ENCODE measurements at regions not wholly inside any gene's neighbourhood (a gene's known extent, or its start where the extent isn't known, plus 50 kb on each side); places are given as distances from the start of the nearest gene placed in this dataset.
A peak's percentile ranks its signal among the peaks of the same experiment; 100 is the strongest.
"Not testable (repeated sequence)": the region's sequence is repeated elsewhere in the genome, so short reads cannot be mapped to it uniquely, and the experiment has no call there.

DNA sequence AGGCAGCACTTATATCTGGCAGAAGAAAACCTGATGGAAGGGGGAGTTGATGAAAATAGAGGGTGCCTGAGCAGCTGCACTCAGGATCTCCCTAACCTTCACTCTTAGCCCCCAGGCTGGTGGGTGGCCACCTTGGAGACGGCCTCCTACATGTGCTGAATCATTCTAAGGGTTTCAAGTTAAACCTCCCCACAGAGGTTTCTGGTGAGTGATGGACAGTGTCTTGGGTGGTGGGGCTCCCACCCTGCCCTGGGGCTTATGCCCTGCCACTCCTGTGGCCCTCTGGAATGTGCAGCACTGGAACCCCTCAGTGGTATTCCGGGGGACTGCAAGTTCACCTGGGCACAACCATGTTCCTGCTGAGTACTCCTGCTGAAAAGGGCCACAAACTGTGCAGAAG is 357.2 kb downstream of the CD83 start:
- in situ Hi-C loops (cut with HindIII; ENCODE audit: low sequenced_read_pairs): no loop called here
- DNase-seq (ENCODE audit: low spot score): no peak

DNA sequence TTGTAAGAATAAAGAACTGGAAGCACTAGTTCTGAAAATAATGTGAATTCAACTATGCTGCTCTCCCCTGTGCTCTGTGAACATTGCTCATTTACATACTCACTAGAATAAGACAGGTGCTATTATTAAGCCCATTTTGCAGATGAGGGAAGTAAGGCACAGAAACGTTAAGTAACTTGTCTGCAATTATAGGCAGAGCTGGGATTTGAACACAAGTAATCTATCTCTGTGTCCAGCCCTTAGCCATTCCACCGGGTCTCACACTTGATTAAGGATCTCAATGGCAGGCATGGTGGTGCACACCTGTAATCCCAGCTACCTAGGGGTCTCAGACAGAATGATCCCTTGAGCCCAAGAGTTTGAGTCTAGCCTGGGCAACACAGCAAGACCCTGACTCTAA is 357.7 kb downstream of the CD83 start:
- no peak for DNase-seq (ENCODE audit: low spot score)
- in situ Hi-C loops (cut with HindIII; ENCODE audit: low sequenced_read_pairs): no loop called here

DNA sequence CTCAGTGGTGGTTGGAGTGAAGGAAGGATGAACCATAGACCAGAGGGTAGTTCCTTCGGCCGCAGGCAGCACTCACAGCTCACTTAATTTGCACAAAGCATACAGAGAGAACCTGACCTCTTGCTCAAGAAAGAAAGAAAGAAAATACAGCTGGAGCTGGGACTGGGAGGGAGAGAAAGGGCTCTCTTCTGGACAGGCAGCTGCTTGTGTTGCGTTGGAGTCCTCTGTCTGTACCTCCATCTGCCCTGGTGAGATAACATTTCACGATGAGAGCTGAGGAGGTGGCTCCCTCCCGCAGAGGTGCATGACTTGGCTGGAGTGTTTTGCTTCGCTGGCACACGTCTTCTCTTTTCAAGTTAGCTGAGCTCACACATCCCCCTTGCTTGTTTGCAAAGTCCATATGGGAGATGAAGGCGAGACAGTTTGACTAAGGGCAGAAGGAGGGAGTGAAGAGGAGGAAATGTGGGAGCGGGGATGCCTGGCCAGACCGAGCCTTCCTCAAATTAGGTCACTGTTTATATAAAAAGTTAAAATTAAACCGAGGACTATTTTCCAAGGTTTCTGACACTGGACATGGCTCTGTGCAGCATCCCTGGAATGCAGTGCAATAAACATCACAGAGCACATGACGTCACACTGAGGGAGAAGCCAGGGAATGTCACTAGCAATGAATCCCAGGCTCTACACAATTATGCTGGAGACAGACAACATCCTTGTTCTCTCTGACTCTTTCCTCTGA is 359.4 kb downstream of the CD83 start:
- in situ Hi-C loops (cut with HindIII; ENCODE audit: low sequenced_read_pairs): no loop called here
- DNase-seq (ENCODE audit: low spot score): peak; percentile 78

DNA sequence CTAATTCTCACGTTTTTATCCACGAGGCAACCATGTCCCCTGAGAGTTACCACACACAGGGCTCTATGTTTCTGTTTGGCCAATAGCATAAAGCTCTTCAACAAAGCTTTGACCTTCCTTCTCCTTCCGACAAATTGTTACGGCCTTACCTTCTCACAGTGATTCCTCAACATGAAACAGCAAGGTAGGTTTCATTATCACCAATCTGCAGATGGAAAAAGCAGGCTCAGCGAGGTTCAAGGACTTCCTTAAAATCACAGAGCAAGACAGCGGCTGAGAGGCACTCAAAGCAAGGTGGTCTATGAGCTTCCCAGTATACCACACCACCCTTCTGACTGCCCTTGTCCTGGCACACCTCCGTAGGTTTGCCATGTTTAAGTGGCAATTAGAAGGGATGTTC is 360.0 kb downstream of the CD83 start:
- in situ Hi-C loops (cut with HindIII; ENCODE audit: low sequenced_read_pairs): no loop called here
- no peak for DNase-seq (ENCODE audit: low spot score)

DNA sequence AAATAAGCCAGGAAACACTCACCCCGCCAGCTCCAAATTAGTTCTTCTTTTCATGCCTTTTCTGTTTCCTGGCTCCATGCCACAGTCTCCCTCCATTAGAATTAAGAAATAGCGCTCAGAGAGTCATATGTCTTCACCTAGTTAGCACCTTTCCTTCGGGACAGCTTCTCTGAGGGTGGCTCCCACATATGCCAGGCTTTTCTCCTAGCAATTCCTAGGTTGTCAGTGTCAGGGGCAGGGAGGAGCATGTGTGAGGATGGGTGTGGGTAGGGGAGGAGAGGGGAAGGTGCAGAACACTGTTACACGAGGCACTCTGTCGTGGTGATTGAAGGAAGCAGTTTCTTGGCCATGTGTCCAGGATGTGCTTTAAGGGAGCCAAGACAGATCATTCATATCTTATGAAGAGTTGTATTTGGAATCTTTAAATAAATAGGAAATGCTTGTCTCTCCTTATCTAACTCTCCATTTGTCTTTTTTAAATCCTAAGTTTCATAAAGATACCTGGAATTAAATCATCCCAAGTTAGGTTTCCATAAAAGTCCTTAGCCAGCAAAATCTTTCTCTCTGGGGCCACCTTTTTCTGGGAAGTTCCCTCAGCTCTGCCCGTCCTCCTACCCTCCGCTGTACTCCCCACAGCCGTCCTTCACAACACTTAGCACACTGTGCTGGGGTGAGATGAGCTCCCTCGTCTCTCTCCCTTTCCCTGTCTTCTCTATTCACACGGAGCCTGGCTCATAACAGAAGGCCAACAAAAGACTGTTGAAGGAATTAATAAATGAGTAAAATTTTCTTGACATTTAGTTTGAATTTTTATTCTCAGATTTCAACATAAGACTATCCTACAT is 361.0 kb downstream of the CD83 start:
- DNase-seq (ENCODE audit: low spot score): no peak
- in situ Hi-C loops (cut with HindIII; ENCODE audit: low sequenced_read_pairs): no loop called here

DNA sequence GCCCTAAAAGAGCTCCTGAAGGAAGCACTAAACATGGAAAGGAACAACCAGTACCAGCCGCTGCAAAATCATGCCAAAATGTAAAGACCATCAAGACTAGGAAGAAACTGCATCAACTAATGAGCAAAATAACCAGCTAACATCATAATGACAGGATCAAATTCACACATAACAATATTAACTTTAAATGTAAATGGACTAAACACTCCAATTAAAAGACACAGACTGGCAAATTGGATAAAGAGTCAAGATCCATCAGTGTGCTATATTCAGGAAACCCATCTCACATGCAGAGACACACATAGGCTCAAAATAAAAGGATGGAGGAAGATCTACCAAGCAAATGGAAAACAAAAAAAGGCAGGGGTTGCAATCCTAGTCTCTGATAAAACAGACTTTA is 364.4 kb downstream of the CD83 start:
- in situ Hi-C loops (cut with HindIII; ENCODE audit: low sequenced_read_pairs); DNase-seq (ENCODE audit: low spot score): not testable (repeated sequence)

- in situ Hi-C loops (cut with HindIII; ENCODE audit: low sequenced_read_pairs): no loop called here
- DNase-seq (ENCODE audit: low spot score): no peak
Observed at GRCh38 chr6:14487625-14488024, 370.1 kb downstream of the CD83 start.

DNA sequence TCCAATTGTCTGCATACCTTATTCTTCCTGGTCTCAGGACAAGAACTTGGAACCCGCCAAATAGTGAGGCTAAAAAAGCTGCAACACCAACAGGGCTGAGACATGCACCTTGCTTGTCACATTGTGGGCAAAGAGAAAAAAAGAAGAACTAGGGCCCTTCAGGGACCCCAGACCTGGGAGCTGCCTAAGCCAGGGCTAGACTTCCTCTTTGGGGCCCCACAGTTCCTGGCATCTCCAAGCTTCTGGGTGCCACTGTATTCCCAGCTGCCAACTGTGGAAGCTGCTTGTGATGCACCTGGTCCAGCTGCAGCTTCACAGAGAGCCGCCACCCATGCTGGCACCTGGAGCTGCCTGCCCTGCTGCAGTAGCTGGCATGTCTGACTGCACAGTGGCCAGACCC is 370.6 kb downstream of the CD83 start:
- no peak for DNase-seq (ENCODE audit: low spot score)
- in situ Hi-C loops (cut with HindIII; ENCODE audit: low sequenced_read_pairs): no loop called here

DNA sequence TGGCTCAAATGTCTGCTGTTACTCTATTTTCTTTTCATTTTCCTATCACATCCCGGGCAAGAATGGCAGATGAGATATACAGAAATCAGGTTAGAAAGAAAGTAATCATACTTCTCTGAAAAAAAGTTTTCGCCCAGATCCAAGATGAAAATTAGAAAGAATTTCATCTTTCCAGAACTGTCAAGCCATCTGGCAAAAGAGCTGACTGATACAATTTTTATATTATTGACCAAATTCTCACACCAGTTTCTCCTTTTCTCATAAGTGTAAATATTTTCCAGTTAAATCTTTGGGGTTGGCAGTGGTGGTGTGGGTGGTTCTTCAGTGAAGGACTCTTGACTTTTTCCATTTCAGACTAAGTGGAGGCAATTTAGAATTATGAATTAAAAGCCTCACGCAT is 371.9 kb downstream of the CD83 start:
- in situ Hi-C loops (cut with HindIII; ENCODE audit: low sequenced_read_pairs): no loop called here
- DNase-seq (ENCODE audit: low spot score): no peak

- in situ Hi-C loops (cut with HindIII; ENCODE audit: low sequenced_read_pairs): no loop called here
- no peak for DNase-seq (ENCODE audit: low spot score)
Observed at GRCh38 chr6:14498748-14499147, 381.2 kb downstream of the CD83 start.

DNA sequence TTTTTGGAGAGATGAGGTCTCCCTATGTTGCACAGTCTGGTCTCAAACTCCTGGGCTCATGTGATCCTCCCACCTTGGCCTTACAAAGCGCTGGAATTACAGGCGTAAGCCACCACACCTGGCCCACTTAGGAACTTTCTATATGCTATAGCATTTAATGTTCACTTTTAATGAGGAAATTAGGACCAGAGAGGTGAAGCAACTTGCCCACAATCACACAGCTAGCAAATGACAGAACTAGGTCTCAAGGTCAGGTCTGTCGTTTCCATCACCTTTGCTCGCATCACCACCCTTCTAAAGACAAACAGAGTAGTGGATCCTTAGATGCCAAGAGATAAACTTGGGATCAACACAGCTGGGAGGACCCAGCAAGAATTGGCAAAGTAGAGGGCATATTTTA is 381.7 kb downstream of the CD83 start:
- in situ Hi-C loops (cut with HindIII; ENCODE audit: low sequenced_read_pairs): no loop called here
- DNase-seq (ENCODE audit: low spot score): no peak

- in situ Hi-C loops (cut with HindIII; ENCODE audit: low sequenced_read_pairs): no loop called here
- DNase-seq (ENCODE audit: low spot score): peak; percentile 34
Observed at GRCh38 chr6:14499841-14500240, 382.3 kb downstream of the CD83 start.

GRCh38 chr6:14500809-14501208 is 383.2 kb downstream of the CD83 start:
- in situ Hi-C loops (cut with HindIII; ENCODE audit: low sequenced_read_pairs): no loop called here
- no peak for DNase-seq (ENCODE audit: low spot score)

- DNase-seq (ENCODE audit: low spot score): no peak
- in situ Hi-C loops (cut with HindIII; ENCODE audit: low sequenced_read_pairs): no loop called here
Observed at GRCh38 chr6:14501240-14501639, 383.7 kb downstream of the CD83 start.

- in situ Hi-C loops (cut with HindIII; ENCODE audit: low sequenced_read_pairs): no loop called here
Observed at GRCh38 chr6:14501914-14502313, 384.3 kb downstream of the CD83 start.

DNA sequence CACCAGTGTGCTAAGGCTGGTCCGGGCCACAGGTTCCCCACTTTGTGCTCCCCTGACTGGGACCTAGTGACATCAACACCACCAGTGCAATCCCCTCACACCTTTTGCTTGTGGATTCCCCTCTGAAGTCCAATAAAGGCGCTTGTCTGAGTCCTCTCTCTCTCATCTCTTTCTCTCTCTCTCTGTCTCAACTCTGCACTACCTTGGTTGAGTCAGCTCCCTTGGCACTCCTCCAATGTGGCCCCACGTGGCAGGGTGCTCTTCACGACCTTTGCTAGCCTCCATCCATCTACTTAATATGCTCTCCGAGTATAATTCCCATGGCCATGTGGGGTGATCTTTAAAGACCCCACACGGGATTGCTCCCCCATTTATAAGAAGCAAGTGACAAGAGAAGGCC is 385.0 kb downstream of the CD83 start:
- DNase-seq (ENCODE audit: low spot score): no peak
- in situ Hi-C loops (cut with HindIII; ENCODE audit: low sequenced_read_pairs): no loop called here

More at GRCh38 chr6:14501914-14502313, 384.3 kb downstream of the CD83 start:
- no peak for DNase-seq (ENCODE audit: low spot score)

DNA sequence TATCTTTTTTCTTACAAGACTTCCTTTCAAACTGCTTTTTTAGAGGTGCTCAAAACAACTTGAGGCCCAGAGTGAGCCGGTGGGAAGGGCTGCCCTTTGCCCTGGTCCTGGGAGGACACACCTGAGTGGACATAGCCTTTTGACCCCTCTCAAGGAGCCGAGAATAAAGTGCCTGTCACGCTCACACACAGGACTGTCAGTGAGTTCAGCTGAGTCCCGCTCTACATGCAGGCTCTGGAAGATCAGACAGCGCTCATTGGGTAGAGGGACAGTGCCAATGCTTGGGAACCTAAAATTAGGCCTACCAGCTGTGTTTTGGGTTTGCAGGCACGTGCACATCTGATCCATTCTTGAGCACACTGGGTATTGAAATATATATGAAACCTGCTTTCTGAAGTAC is 387.8 kb downstream of the CD83 start:
- in situ Hi-C loops (cut with HindIII; ENCODE audit: low sequenced_read_pairs): no loop called here
- no peak for DNase-seq (ENCODE audit: low spot score)

DNA sequence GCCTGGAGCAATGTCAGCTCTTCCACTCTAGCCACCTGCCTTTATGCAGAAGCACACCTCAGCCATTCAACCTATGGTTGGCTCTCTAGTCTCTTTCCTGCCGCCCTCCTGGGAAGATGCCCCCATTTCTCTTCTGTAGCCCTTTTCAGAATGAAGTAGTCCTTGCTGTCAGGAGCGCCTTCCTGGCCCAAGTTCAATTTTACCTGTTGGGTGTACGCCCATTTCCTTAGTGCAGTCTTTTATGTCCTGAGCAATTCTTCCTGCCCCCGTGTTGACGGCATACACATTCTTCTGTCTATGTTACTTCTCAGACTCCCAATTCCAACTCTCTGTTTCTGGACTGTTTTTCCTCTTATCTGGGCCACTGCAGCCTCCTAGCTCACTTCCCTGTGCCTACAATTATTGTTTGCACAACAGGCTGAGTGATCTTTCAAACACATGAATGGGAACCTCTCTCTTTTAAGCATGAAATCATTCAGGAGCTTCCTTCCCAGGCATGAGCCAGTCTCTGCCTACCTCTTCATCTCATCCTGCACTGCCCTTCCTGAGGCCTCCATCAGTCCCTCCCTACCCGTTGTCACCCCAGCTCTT is 389.2 kb downstream of the CD83 start:
- in situ Hi-C loops (cut with HindIII; ENCODE audit: low sequenced_read_pairs): no loop called here
- peak; percentile 37 for DNase-seq (ENCODE audit: low spot score)

- DNase-seq (ENCODE audit: low spot score): no peak
- in situ Hi-C loops (cut with HindIII; ENCODE audit: low sequenced_read_pairs): no loop called here
Observed at GRCh38 chr6:14509120-14509519, 391.5 kb downstream of the CD83 start.

GRCh38 chr6:14510038-14510437 is 392.5 kb downstream of the CD83 start:
- DNase-seq (ENCODE audit: low spot score): no peak
- in situ Hi-C loops (cut with HindIII; ENCODE audit: low sequenced_read_pairs): no loop called here
